ENCODE measurements at regions not wholly inside any gene's neighbourhood (a gene's known extent, or its start where the extent isn't known, plus 50 kb on each side); places are given as distances from the start of the nearest gene placed in this dataset.
"Not testable (repeated sequence)": the region's sequence is repeated elsewhere in the genome, so short reads cannot be mapped to it uniquely, and the experiment has no call there.

- DNase-seq: not testable (repeated sequence)
Observed at GRCh38 chr9:129296195-129296594, 118.1 kb upstream of the IER5L start.

GRCh38 chr9:129291041-129291501 lies 113.0 kb upstream of the IER5L start:
- no peak for DNase-seq

GRCh38 chr9:129290606-129291005 lies 112.5 kb upstream of the IER5L start:
- DNase-seq: no peak

DNA sequence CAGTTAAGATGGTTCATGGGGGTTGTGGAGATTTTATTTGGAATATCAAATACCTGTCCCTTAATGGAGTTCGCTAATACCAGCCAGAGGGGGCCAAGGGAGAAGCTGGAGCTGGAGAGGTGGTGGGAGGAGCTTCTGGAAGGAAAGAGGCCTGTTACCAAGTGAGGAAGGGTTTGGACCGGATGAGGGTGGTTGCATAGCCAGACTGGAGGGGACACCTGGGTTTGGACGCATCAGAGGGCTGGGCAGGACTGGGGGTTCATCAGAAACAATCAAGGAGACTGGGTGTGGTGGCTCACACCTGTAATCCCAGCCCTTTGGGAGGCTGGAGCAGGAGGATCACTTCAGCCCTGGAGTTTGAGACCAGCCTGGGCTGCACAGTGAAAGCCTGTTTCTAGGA lies 111.8 kb upstream of the IER5L start:
- DNase-seq: no peak

DNA sequence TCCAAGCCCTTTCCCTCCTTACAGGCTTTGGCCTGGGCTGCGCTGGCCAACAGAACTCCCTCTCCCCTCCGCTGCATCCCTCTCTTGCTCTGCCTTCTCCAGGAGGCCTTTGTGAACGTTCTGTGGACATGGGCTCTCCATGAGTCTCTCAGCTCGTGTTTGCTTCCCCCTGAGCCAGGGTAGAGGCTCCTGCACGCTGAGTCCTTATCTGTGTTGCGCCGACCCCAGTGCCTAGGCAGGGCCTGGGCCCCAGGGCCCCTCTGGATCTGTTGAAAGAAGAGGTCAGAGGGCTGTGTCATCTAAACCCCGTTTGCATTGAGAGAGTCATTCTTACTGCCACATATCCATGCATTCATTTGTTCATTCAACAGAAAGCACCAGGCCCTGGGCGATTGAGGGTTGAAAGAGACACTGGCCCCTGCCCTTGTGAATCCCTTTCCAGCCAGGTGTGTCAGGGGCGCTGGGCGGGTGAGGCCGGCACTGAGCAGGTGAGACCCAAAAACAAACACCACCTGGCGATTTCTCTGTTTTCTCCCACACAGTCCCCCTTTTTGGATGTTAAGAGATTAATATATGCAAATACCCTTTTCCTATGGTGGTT lies 111.2 kb upstream of the IER5L start:
- no peak for DNase-seq

DNA sequence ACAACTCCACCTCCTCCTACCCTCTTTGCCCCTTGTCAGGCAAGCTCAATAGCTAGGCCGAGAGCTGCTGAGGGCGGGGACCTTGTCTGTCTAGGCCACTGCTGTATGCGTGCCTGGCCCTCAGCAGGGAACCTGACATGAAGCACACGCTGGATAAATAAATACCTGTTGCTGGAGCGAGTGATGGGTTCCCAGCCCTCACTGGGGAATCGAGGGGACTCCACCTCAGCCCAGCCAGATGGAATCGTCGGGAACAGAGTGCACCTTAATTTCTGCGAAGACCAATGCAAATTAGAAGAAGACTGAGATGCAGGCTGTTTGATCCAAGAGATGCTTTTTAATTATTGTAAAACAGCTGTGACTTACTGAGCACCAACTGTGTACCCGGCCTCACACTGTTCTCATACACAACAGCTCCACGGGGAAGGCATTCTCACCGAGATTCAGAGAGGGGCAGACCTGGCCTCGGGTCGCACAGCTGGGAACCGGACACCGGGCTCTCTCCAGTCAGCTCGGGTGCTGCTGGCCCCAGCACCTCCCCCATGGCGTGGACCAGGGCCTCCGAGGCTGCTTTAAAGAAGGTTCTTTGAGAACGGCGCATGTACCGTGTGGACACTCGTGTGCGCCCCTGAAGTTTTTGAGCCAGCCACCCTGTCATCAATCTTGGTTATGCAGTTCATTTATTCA lies 109.7 kb upstream of the IER5L start:
- peak; percentile 47 for DNase-seq

GRCh38 chr9:129285979-129286772 lies 108.1 kb upstream of the IER5L start:
- DNase-seq: no peak

- no peak for DNase-seq
Observed at GRCh38 chr9:129285382-129285781, 107.3 kb upstream of the IER5L start.

- DNase-seq: no peak
Observed at GRCh38 chr9:129284607-129285291, 106.7 kb upstream of the IER5L start.

DNA sequence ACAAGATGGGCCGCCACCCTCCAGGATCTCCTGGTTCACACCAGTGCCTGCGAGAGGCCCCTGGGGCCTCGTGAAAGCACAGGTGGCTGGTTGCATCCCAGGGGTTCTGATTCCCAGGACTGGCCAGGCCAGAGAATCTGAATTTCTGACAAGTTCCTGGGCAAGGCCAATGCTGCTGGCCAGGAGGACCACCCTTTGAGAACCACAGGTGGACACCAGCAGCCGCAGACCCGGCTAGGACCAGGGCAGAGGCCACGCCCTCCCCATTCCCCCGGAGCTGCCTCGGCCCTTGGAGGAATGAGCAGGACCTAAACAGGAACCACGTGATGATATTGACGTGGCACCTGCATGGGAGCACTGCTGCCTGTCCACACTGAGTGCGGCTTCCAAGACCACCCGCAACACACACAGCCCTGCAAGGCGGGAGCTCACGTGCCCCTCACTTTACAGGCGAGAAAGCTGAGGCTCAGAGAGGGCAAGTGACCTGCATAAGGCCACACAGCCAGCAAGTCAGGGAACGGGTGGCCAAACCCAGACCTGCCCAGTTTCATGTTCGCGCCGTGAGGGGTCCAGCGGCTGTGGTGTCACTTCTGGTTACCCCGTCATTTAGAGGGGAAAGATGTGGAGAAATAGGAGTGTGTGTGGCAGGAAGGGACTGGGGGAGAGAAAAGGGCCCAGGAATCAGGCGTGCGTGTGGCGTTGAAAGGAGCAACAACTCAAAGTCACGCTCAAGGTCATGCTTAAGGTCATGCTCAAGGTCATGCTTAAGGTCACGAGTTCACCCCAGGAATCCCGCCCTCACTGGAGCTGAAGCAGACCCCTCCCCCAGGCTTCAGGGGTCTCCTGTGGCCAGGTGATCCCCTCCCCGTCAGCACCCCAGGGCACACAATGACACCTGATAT lies 105.9 kb upstream of the IER5L start:
- no peak for DNase-seq

GRCh38 chr9:129283291-129283691 lies 105.2 kb upstream of the IER5L start:
- DNase-seq: no peak

DNA sequence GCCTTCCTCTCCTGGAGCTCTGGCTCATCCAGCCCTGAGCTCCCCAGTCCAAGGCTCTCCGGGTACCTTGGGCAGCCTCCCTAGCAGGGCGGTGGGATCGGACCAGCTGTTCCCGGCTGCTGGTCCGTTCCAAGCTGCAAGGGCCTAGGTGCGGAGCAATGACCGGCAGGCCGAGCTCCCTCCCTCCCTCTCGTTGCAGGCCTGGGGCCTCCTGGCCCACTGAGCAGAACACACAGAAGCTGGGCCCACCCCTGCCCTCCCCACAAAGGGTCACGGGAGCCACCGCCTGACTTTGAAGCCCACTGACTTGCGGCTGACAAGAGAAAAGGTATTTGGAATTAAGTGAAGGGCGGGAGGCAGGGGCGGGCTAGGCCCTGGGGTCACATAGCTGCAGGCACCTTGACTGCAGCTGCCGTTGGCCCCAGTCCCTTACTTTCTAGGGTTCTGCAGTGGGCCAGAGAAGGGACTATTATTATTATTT lies 104.7 kb upstream of the IER5L start:
- DNase-seq: no peak

GRCh38 chr9:129282272-129282671 lies 104.2 kb upstream of the IER5L start:
- DNase-seq: no peak

DNA sequence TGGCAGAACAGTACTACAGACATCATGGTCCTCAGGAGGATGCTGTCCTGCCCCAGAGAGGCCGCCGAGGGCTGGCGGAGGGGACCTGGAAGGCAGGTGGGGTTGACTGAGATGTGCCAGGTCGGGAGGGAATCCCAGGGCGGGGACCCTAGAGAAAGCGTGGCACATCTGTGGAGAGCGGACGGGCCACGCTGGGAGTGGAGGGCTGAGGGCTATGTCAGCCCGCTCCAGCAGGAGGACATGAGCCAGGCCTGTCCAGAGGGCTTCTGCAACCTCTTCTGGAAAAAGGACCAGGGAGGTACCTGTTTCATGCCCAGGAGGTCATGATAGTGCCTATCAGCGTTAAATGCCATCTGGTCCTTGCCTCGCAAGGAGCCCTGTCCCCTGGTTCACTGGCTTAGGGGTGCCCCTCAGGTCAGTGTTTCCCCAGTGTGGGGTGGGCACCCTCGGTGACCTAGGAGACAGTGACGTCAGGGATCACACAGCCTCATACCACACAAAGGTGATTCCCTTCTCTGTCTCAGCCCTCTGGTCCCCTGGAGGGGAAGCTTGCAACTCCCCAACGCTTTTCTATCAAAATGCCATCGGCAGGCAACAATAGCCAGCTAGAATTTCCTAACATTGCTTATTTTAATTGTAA lies 103.6 kb upstream of the IER5L start:
- no peak for DNase-seq

- DNase-seq: no peak
Observed at GRCh38 chr9:129280623-129281271, 102.7 kb upstream of the IER5L start.

GRCh38 chr9:129280236-129280622 lies 102.2 kb upstream of the IER5L start:
- DNase-seq: no peak

GRCh38 chr9:129278391-129279237 lies 100.6 kb upstream of the IER5L start:
- DNase-seq: peak; percentile 63

DNA sequence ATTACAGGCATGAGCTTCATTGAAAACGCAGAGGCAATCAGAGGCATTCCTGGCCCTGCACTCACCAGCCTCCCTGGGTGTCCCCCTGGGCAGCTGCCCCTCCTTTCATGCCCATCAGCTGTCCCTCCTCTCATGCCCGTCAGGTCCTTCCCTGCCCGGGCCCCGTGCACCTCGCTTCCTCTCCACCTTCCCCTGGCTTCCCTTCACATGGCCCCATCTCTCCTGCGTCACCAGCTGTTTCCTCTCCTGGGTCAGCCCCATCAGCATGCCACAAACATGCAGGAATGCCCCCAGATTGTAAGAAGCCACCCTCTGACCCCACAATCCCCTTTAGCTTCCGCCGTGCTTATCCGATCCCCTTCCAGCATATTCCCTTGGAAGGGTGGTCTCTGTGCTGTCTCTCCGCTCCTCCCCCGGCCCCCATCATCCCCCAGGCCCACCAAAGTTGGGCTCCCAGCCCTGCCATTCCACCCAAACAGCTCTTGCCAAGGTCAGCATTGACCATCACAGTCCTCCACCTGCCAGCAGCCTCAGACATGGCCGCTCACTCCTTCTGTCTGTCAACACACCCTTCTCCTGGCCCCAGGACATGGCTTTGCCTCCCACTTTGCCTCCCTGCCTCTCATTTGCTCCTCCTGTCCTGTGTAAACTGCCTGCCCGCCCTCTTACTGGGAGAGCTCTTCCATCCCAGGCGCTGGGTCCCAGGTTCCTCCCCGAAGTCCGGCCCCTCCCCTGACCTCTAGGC lies 98.6 kb upstream of the IER5L start:
- no peak for DNase-seq

DNA sequence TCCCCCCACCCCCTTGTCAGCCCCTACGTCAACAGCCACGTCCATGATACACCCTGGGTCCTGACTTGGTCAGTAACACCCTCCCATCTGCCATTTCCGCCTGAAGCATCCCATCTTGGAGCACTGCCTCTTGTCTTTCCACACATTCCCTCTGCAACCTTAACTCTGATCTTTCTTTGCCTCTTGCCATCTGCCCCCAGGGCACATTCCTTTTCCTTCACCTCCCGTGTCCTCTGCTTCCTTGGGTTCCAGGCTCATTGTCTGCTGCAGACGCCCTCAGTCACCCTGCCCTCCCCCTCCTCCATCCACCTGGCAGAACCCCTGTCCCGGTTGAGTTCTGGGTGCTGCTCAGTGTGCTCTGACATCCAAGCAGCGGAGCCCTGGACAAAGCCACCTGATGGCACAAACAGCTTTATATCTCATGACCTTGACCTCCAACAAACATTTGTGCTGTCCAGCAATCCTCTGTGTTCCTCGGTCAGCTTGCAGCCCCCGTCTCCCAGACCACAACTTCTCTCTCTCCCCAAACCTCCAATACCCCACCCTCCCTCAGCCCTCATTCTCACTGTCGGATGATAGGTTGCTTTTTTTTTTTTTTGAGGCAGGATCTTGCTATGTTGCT lies 97.7 kb upstream of the IER5L start:
- no peak for DNase-seq
